ENCODE measurements at regions not wholly inside any gene's neighbourhood (a gene's known extent, or its start where the extent isn't known, plus 50 kb on each side); places are given as distances from the start of the nearest gene placed in this dataset.
A peak's percentile ranks its signal among the peaks of the same experiment; 100 is the strongest.
"Not testable (repeated sequence)": the region's sequence is repeated elsewhere in the genome, so short reads cannot be mapped to it uniquely, and the experiment has no call there.

DNA sequence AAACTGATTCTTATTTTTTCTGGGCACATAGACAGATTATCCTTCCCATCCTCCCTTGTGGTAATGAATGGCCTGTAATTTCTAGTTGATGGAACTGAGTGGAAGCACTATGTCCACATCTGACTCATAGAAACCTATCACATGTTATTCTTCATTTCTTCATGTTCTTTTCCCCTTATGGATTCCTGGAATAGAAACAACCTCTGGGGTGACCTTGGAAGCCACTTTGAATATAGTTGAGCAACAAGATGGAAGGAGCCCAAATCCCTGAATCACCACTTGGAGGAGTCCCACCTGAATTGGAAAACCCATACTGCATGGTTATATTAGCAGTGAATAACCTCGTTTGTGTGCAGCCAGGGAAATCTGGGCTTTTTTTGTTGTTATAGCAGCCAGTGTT is 137.8 kb downstream of the MID1IP1 start:
- DNase-seq (ENCODE audit: low spot score): no peak

DNA sequence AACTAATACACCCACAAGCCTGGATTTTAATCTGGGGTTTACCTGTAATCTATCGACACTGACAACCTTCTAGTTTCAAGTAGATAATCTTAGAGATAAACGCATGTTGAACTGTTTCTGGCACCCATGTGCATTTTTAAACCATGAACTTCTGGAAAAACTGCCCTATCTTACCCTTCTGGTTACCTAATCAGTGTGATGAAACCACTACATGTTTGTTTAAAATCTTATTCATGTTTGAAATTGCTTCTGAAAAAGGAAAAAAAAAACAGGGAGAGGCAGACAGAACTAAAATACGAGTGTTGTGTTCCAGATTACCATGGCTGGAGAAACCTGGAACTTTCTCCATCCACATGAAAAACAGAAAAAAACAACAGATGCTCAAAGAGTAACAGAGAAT is 139.3 kb downstream of the MID1IP1 start:
- no peak for DNase-seq (ENCODE audit: low spot score)

DNA sequence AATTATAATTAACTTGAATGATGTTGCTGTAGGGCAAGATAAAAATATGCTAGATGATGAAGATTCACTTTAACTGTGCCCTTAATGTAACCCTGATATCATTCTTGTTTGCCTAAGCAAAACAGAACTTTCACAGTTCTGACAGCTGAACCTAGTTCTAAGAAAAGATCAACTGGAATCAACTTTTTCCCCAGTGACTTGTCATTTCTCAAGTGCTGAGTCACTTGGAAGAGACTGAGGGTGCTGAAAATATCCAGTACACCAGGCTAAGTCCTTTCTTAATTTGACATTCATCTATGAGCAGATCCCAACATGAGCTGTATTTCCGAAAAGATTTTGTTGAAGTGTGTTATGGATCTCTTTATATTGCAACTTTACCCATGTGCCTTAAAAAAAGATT is 140.4 kb downstream of the MID1IP1 start:
- DNase-seq (ENCODE audit: low spot score): no peak

DNA sequence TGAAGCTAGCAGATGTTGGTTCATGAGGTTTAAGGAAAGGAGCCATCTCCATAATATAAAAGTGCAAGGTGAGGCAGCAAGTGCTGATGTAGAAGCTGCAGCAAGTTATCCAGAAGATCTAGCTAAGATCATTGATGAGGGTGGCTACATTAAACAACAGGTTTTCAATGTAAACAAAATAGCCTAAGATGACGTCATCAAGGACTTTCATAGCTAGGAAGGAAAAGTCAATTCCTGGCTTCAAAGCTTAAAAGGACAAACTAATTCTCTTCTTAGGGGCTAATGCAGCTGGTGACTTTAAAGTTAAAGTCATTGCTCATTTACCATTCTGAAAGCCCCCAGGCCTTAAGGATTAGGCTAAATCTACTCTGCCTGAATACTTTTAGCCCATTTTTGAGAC is 141.9 kb downstream of the MID1IP1 start:
- no peak for DNase-seq (ENCODE audit: low spot score)

DNA sequence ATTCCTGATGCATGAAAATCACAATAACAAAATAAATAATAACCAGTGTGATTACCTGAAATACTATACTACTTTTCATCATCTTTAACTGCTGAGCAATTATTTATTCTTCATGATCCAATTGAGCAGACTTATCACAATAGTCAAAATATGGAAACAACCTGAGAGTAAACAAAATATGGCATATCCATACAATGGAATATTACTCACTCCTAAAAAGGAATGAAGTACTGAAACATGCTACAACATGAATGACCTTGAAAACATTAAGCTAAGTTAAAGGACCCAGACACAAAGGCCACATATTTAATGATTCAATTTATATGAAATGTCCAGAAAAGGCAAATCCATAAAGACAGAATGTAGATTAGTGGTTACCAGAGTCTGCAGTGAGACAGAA is 146.8 kb downstream of the MID1IP1 start:
- no peak for DNase-seq (ENCODE audit: low spot score)

DNA sequence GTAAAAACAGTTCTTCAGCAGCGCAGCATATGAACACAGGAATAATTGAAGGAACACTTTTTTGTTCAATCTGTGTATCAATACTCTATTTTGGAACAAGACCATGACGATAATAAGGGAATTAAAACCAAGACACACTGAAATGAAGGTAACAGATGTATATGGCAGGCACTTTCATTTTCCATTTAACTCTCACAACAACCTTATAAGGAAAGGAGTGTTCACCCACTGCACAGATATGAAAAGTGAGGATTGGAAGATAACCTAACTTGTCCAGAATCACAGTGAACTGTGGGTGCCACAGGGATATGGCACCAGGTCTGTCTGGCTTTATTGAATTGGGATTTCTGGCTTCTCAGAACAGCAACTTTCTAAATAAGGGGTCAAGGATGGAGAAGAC is 153.3 kb downstream of the MID1IP1 start:
- DNase-seq (ENCODE audit: low spot score): no peak

DNA sequence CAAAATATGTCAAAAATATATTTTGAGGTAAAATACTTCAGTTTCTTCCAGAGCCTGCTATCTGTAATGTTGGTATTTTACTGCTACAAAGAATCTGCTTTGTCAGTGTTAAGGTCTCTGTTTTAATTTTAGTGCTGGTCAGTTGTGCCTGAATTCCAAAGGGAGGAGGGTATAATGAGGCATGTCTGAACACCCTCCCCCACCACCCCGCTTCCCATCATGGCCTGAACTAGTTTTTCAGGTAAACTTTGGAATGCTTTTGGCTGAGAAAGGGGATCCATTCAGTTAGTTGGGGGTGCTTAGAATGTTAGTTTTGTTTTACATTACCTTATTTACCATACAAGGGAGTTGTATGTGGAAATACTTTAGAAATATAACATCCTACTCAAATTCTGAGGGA is 158.5 kb downstream of the MID1IP1 start:
- no peak for DNase-seq (ENCODE audit: low spot score)

DNA sequence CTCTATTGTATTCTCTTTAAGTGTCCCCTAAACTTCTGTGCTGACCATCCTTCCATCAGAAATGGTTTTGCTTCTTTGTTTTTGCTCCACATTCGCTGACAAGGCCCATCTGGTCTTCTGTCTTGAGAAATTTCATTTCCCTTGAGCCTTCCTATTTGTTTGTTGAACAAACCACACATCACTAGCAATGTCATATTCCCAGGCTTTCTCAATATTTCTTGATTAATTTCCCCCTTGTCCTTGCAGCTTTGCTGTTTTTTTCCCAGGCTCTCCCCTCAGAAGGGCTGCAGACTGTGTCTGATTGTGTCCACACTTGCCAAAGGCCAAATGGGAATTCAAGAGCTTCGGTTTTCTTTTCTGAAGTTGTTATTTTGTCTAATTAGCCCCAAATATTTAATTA is 158.9 kb downstream of the MID1IP1 start:
- no peak for DNase-seq (ENCODE audit: low spot score)

DNA sequence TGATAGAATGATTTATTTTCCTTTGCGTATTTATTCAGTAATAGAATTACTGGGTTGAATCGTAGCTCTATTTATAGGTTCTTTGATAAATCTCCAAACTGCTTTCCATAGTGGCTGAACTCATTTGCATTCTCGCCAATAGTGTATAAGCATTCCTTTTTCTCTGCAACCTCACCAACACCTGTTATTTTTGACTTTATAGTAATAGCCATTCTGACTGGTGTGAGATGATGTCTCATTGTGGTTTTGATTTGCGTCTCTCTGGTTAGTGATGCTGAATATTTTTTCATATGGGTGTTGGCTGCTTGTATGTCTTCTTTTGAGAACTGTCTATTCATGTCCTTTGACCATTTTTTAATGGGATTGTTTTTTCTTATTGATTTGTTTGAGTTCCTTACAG is 160.7 kb downstream of the MID1IP1 start:
- no peak for DNase-seq (ENCODE audit: low spot score)

DNA sequence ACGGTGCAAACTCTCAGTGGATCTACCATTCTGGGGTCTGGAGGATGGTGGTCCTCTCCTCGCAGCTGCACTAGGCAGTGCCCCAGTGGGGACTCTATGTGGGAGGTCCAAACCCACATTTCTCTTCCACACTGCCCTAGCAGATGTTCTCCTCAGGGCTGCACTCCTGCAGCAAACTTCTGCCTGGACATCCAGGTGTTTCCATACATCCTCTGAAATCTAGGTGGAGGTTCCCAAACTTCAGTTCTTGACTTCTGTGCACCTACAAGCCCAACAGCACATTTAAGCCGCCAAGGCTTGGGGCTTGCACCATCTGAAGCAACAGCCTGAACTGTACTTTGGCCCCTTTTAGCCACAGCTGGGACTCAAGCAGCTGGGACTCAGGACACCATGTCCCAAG is 162.0 kb downstream of the MID1IP1 start:
- DNase-seq (ENCODE audit: low spot score): not testable (repeated sequence)

DNA sequence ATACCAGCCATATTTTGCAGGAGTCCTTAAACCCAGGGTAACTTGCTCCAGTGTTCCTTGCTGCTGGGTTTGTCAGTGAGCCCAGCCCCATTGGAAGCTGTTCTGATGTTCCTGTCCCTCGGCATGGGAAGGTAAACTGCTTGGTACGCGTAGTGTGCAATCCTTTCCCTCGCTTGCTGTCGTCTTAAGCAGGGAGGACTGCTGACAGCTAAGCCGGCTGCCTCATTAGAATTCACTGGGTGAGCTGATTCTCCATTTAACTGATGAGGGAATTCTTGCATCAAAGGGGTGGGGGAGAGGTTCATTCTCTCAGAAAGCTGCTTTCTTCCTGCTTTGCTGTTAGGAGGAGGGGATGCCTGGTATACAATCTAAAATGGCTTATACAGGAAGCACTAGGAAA is 164.6 kb downstream of the MID1IP1 start:
- no peak for DNase-seq (ENCODE audit: low spot score)

DNA sequence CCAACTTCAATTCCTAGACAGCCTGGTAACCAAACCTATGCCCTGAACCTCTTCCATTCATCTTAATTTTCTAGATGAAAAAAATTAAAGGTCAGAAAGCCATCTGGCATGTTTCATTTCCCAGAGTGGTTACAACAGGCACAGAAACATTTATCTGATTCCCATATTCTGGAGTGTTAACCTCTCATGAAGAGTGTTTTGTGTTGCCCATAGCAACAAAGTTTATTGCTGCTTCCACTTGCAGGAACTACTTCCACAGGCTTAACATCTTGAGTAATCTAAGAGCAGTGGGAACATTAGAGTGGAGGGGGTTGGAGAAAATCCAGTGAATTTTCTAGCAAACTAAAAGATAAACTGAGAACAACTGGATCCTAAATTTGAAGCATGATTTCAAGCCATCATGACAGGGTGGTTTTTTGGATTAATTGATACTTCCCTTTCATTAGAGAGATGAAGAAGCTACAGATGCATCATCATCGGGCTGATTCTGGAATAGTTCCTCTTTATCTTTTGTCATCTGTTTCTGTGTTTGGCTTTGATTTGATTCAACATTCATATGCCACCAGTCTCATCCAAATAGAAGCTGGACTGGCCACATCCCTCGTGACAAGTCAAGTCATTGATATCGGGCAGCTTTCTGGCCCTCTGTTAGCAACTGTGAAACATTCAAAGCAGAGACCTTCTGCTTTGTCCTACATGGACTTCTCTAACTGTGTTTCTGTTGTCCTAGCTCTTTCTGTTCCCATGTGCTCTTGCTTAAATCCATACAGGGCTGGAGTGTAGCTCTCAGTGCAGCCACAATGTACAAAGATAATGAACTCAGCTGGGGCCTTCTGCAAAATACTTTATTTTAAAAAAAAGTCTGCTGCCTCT is 167.3 kb downstream of the MID1IP1 start:
- no peak for DNase-seq (ENCODE audit: low spot score)

DNA sequence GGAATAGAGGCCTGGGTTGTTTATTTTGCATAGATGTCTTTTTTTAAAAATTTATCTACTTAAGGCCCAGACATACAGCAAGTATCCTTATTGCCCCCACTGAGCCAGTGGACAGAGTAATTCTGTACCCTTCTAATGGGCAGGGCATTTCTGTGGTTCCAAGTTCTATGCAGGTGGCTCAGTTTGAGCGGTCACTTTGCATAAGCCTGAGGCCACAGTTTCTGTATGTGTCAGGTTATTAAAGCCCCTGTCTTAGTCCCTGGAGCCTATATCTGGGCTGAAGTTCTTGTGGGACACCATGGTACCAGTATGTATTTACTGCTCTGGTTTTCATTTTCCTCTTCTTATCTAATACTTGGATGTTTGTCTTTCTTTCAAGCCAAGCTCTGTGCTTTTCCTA is 168.8 kb downstream of the MID1IP1 start:
- no peak for DNase-seq (ENCODE audit: low spot score)

DNA sequence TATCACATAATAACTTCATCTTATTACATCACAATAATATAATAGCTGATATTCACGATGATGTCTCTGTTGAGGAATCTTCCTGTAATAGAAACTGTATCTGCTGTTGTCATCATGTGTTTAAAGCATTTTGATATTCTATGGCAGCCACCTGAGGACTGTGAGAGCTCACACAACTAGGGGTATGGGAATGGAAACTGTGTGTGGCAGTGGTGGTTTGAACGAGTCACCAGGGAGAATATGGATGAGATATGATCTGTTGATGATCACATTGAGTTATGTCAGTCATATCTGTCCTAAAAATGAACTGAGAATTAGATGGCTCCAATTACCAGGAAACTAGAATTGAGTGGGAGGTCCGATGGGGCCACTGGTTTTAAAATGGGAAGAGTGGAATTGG is 169.6 kb downstream of the MID1IP1 start:
- DNase-seq (ENCODE audit: low spot score): no peak

DNA sequence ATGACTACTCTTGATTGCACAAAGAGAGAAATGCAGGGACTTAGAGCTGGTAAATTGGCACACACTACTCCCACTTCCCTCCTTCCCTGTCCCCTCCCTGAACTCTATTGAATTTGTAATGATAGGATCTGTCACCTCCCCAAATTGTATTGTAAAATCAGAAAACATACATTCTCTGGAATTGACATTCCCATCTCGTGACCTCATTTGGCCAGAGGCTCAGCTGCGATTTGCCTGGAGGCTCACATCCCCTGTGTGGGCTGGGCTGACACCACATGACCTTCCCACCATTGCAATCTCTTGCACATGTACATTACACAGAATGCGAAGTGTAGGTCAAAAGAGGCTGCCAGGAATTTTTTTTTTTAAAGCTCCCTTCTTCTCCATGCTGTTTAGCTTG is 172.1 kb downstream of the MID1IP1 start:
- no peak for DNase-seq (ENCODE audit: low spot score)

DNA sequence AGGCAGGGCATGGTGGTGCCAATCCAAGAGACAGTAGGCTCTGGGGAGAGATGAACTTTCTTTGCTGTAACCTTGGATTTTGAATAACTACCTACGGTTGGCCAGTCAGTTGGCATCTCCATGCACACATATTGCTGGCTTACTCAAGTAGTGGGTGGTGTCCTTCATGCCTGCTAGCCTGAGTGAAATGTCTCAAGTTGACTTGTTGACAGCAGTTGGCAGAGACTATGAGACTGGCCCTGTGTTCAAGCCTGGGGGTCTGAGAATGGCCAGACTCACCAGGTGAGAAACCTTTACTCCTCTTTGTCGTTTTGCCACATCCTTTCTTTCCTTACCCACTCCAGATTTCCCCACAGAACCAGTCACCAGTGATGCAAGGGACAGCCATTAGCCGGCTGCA is 173.3 kb downstream of the MID1IP1 start:
- DNase-seq (ENCODE audit: low spot score): no peak

DNA sequence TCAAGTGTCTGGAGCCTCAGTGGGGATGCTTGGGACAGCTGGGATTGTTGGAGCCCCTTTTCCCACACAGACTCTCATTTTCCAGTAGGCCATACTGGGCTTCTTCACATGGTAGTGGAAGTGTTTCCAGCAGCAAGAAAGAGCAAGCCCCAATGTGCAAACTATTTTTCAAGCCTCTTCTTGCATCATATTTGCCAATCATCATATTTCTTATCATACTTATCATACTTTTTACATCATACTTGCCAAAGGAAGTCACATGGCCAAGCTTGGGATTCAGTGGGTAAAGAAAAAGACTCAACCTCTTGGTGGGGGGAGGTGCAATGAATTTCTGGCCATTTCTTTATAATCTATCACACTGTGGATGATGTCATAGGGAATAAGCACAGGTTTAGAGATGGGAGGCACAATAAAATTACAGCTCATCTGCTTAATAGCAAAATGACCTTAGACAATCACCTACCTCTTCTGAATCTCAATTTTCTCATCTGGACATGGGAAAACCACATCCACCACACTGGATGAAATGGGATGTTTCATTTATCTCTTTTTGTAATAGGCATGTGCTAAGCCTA is 174.2 kb downstream of the MID1IP1 start:
- DNase-seq (ENCODE audit: low spot score): no peak

DNA sequence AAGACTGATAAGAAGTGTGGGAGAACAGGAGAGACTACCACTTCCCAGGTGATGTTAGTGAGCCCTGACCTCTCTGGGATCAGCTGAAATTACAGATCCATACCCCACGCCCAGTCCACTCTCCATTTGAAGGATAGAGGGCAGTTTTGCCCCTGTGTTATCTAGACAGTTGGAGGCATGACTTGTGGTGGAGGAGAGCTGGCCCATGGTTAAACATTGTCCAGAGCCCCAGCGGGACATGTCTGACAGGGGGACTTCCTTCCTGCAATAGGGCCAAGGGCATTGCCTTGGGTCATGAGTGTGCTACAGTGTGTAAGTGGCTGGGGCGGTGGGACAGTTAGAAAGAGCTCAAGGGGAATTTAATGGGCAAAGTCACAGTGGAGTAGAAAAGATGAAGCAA is 181.1 kb downstream of the MID1IP1 start:
- no peak for DNase-seq (ENCODE audit: low spot score)

DNA sequence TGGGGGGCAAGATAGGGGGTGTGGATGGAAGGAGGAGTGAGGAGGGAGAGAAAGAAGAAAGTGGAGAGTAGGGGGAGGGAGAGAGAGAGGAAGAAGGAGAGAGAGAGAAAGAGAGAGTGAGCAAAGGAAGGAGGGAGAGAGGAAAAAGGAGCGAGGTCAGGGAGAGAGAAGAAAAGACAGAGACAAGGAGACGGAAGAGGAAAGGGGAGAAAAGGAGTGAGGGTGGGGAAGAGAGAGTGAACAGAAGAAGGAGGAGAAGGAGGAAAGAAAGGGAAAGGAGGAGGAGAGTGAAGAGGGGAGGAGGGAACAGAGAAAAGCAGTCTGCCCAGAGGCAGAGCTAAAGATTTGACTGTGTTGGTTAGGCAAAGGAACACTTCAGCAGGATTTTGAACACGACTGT is 181.6 kb downstream of the MID1IP1 start:
- DNase-seq (ENCODE audit: low spot score): no peak

DNA sequence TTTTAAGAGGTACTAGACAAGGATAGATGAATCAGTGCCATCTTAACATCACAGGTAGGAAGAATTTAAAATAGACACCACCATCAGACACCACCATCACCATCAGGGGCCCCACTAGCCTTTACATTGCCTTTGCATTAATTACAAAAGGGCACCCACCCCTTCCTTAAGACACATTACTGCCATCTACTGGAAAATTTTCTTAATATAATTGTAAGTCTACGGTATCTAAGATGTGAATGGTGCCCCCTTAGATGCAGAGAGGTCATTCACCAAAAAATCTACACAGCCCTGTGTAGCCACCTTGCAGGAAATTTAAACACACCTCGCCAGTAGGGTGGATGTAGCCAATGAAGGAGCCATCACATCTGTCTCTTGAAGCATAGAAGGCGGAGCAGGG is 184.1 kb downstream of the MID1IP1 start:
- peak; percentile 8 for DNase-seq (ENCODE audit: low spot score)

DNA sequence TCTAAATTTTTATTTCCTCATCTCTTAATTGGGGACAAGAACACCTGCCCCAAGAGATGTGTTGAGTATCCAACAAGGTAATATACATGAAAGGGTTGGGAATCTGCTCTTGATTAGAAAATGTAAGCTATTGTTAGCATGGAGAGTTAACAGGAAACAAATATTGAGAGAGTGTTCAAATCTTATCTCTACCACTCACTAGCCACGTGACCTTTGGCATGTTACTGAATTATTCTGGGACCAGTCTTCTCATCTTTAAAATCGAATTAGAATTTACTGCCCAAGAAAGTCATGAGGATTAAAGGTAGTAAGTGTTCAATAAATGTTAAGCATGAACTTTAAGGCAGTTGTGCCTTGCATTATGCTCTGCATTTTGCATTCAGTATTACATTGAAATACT is 184.7 kb downstream of the MID1IP1 start:
- no peak for DNase-seq (ENCODE audit: low spot score)

DNA sequence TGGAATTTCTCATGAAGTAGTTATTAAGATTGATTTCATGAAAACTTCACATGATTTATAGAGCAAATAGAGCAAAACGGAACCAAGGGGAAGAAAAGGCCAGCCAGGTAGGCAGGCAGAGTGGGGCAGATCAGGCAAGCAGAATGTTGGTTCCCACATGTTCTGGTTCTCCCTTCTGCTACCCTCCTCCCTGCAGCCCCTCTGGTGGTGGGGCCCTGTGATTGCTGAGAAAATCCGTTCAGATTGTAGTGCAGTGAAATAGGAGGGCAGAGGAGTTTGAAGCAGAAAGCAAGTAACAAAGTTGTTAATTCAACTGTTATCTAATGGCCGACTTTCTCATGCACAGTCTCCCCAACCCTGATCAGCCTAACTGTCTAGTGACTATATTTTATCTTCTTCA is 185.3 kb downstream of the MID1IP1 start:
- no peak for DNase-seq (ENCODE audit: low spot score)

DNA sequence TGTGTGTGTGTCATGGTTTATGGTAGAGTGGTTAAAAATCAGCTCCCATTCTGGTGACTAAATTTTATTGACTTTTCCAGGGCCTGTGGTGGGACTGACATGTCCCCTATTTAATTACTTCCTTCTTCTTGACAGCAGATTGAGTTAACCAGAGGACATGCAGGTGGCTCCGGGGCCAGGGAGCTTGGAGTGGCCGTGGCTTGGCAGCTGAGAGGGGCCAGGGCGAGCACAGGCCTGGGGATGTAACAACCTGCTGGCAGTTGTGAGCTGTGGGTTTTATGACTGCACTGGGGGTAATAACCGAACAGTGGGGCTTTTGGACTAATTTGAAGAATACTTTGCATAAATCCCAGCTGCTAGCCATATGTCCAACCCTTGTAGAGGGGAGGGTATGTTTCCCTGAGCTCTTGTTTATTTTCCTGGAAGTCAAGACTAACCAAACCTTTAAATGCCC is 186.0 kb downstream of the MID1IP1 start:
- DNase-seq (ENCODE audit: low spot score): peak; percentile 33

DNA sequence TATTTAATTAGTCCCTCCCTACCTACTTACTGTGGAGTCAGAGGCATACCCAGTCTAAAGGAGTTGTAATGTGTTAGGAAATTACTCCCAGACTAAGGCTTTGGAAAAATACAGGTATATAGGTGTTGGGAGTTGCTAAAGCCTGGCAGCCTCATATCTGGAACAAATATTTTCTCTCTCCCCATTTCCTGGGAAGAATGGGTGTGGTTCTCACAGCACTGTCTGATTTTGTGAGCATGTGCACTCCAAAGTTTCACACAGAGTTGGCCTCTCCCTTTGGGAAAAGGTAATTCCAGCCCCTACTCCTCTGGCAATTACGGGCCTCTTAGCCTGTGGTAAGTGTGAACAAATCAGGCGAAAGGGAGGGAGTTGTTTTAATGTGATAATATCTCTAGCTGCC is 187.0 kb downstream of the MID1IP1 start:
- no peak for DNase-seq (ENCODE audit: low spot score)
